K562 (cell line): ENCODE measurements at regions not wholly inside any gene's neighbourhood (a gene's known extent, or its start where the extent isn't known, plus 50 kb on each side); places are given as distances from the start of the nearest gene placed in this dataset.

Experiments
- ATF4 ChIP-seq: fragments of 450-650 bp; formaldehyde crosslinking; IDR thresholded peaks from 2 replicates; pipeline ENCODE4 v1.4.0; 2022; ENCODE audit warnings: mild to moderate bottlenecking, moderate library complexity
- EP300 ChIP-seq: IDR thresholded peaks from 2 replicates; pipeline ENCODE4 v1.6.1; 2012; ENCODE audit warnings: low read length, improper control_type of control experiment
- GABPA ChIP-seq: fragments of 200-800 bp; sonication (Bioruptor generic); conservative IDR thresholded peaks from 2 replicates; pipeline ENCODE4 v1.6.1; 2016; ENCODE audit warnings: low read depth, missing genetic modification characterization, missing compliant biosample characterization
- JUND ChIP-seq, 2 experiments: IDR thresholded peaks; 2 replicates in 1 of 2; 3 replicates in 1 of 2; pipeline ENCODE4 v1.6.1; 2011; ENCODE audit warnings: borderline replicate concordance in 2 of 2, low read depth in 2 of 2, low read length in 2 of 2, improper control_type of control experiment in 1 of 2, missing biosample characterization in 1 of 2, missing genetic modification characterization in 1 of 2, missing genetic modification reagents in 1 of 2
- NRF1 ChIP-seq, 2 experiments: fragments of 450-650 bp; IDR thresholded peaks in 1 of 2; conservative IDR thresholded peaks in 1 of 2; 2 replicates each; pipeline ENCODE4 v1.6.1; 2014; ENCODE audit warnings: mild to moderate bottlenecking in 2 of 2
- OTX1 ChIP-seq: fragments of 450-650 bp; formaldehyde crosslinking; IDR thresholded peaks from 2 replicates; pipeline ENCODE4 v1.4.0; 2022; ENCODE audit warnings: mild to moderate bottlenecking
- PBX2 ChIP-seq, 2 experiments: IDR thresholded peaks in 1 of 2; conservative IDR thresholded peaks in 1 of 2; 2 replicates each; pipeline ENCODE4 v1.6.1; 2016; ENCODE audit warnings: low read depth in 2 of 2, mild to moderate bottlenecking in 1 of 2, missing compliant biosample characterization in 1 of 2, missing genetic modification characterization in 1 of 2, moderate library complexity in 1 of 2
- TEAD1 ChIP-seq, 2 experiments: fragments of 450-650 bp in 1 of 2; sonication (generic) in 1 of 2; formaldehyde crosslinking; IDR thresholded peaks; 2 replicates each; pipeline versions ENCODE4 v1.4.0 to v1.8.0; 2020 to 2022; ENCODE audit warnings: mild to moderate bottlenecking in 2 of 2, missing genetic modification reagents in 1 of 2
- TOE1 ChIP-seq, 2 experiments: fragments of 450-650 bp in 1 of 2; sonication (generic) in 1 of 2; formaldehyde crosslinking in 1 of 2; IDR thresholded peaks; 2 replicates each; pipeline versions ENCODE4 v1.7.1 to v1.8.0; 2016 to 2022; ENCODE audit warnings: borderline replicate concordance in 2 of 2, mild to moderate bottlenecking in 2 of 2, antibody characterized with exemption in 1 of 2, inconsistent platforms in 1 of 2, low read depth in 1 of 2, missing genetic modification reagents in 1 of 2, moderate library complexity in 1 of 2
- ZNF449 ChIP-seq: fragments of 250-450 bp; sonication (Bioruptor Pico); IDR thresholded peaks from 2 replicates; pipeline ENCODE4 v1.8.0; 2022; ENCODE audit warnings: moderate library complexity, mild to moderate bottlenecking, inconsistent platforms
- ZNF583 ChIP-seq: fragments of 250-450 bp; sonication (Bioruptor Pico); IDR thresholded peaks from 2 replicates; pipeline ENCODE4 v1.4.0; 2020
- ZNF586 ChIP-seq: fragments of 450-650 bp; formaldehyde crosslinking; conservative IDR thresholded peaks from 2 replicates; pipeline ENCODE4 v1.4.0; 2020; ENCODE audit warnings: mild to moderate bottlenecking, moderate library complexity
- ZNF780A ChIP-seq: fragments of 250-450 bp; sonication (Bioruptor Pico); IDR thresholded peaks from 2 replicates; pipeline ENCODE4 v1.5.0; 2021; ENCODE audit warnings: mild to moderate bottlenecking
- TF ChIP-seq, protein P1 (sequence below): fragments of 450-650 bp; IDR thresholded peaks from 2 replicates; pipeline ENCODE4 v1.6.1; 2018; ENCODE audit not compliant: partially characterized antibody
- TF ChIP-seq, protein P2 (sequence below): fragments of 450-650 bp; formaldehyde crosslinking; conservative IDR thresholded peaks from 2 replicates; pipeline ENCODE4 v1.4.0; 2022; ENCODE audit warnings: mild to moderate bottlenecking, missing genetic modification characterization

- no peak for TF ChIP-seq PBX2 (CRISPR knock-in tag; IDR thresholded peaks at IDR 0.05; ENCODE audit: low read depth)
- TF ChIP-seq PBX2 (tag; conservative IDR thresholded peaks at IDR 0.05; ENCODE audit: low read depth) = 0 out of 2 replicates have a peak, but pooled peaks have one; percentile 32
- TF ChIP-seq ZNF586 (CRISPR knock-in tag) = peak; percentile 72; the same call in 1 of the 2 replicates
- 0 out of 2 replicates have a peak, but pooled peaks have one; percentile 14 for TF ChIP-seq ZNF780A (CRISPR knock-in tag)
- TF ChIP-seq NRF1 (conservative IDR thresholded peaks at IDR 0.05 in 1 of 2, IDR thresholded peaks at IDR 0.05 in 1 of 2) = peak in 1 of 2 experiments; percentile 21; a peak in 1 of 4 replicates
- TF ChIP-seq, protein P1, sequence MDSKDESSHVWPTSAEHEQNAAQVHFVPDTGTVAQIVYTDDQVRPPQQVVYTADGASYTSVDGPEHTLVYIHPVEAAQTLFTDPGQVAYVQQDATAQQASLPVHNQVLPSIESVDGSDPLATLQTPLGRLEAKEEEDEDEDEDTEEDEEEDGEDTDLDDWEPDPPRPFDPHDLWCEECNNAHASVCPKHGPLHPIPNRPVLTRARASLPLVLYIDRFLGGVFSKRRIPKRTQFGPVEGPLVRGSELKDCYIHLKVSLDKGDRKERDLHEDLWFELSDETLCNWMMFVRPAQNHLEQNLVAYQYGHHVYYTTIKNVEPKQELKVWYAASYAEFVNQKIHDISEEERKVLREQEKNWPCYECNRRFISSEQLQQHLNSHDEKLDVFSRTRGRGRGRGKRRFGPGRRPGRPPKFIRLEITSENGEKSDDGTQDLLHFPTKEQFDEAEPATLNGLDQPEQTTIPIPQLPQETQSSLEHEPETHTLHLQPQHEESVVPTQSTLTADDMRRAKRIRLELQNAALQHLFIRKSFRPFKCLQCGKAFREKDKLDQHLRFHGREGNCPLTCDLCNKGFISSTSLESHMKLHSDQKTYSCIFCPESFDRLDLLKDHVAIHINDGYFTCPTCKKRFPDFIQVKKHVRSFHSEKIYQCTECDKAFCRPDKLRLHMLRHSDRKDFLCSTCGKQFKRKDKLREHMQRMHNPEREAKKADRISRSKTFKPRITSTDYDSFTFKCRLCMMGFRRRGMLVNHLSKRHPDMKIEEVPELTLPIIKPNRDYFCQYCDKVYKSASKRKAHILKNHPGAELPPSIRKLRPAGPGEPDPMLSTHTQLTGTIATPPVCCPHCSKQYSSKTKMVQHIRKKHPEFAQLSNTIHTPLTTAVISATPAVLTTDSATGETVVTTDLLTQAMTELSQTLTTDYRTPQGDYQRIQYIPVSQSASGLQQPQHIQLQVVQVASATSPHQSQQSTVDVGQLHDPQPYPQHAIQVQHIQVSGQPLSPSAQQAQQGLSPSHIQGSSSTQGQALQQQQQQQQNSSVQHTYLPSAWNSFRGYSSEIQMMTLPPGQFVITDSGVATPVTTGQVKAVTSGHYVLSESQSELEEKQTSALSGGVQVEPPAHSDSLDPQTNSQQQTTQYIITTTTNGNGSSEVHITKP = peak; percentile 7
- peak; percentile 83 for TF ChIP-seq JUND (IDR thresholded peaks at IDR 0.05; ENCODE audit: borderline replicate concordance, low read depth, low read length)
- TF ChIP-seq JUND (tag; IDR thresholded peaks at IDR 0.05; ENCODE audit: borderline replicate concordance, low read depth, low read length) = peak; percentile 34; the same call in 2 of the 3 replicates
- TF ChIP-seq, protein P2, sequence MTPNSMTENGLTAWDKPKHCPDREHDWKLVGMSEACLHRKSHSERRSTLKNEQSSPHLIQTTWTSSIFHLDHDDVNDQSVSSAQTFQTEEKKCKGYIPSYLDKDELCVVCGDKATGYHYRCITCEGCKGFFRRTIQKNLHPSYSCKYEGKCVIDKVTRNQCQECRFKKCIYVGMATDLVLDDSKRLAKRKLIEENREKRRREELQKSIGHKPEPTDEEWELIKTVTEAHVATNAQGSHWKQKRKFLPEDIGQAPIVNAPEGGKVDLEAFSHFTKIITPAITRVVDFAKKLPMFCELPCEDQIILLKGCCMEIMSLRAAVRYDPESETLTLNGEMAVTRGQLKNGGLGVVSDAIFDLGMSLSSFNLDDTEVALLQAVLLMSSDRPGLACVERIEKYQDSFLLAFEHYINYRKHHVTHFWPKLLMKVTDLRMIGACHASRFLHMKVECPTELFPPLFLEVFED (CRISPR knock-in tag) = peak; percentile 69; the same call in 1 of the 2 replicates
- 0 out of 2 replicates have a peak, but pooled peaks have one; percentile 41 for TF ChIP-seq OTX1 (CRISPR knock-in tag)
- TF ChIP-seq ZNF449 (CRISPR knock-in tag) = peak; percentile 38; the same call in 1 of the 2 replicates
- TF ChIP-seq TOE1 (IDR thresholded peaks at IDR 0.05; ENCODE audit: borderline replicate concordance) = no peak
- TF ChIP-seq TOE1 (CRISPR knock-in tag; IDR thresholded peaks at IDR 0.05; ENCODE audit: borderline replicate concordance, low read depth) = no peak
- TF ChIP-seq ZNF583 (CRISPR knock-in tag) = 0 out of 2 replicates have a peak, but pooled peaks have one; percentile 38
- TF ChIP-seq TEAD1 (CRISPR knock-in tag; IDR thresholded peaks at IDR 0.05) = peak in 1 of 2 experiments; percentile 23; a peak in 1 of 4 replicates
- peak; percentile 34; the same call in 1 of the 2 replicates for TF ChIP-seq GABPA
- peak; percentile 77; the same call in 1 of the 2 replicates for TF ChIP-seq EP300
- TF ChIP-seq ATF4 (CRISPR knock-in tag) = peak; percentile 97
Observed at GRCh38 chr3:36647423-36647853, 116.9 kb downstream of the DCLK3 start (continued).
